H1 (cell line): ENCODE measurements at regions not wholly inside any gene's neighbourhood (a gene's known extent, or its start where the extent isn't known, plus 50 kb on each side); places are given as distances from the start of the nearest gene placed in this dataset.

Experiments
- BACH1 ChIP-seq: IDR thresholded peaks from 2 replicates; pipeline ENCODE4 v1.6.1; 2012; ENCODE audit warnings: low read length, improper control_type of control experiment
- FOSL1 ChIP-seq: IDR thresholded peaks from 2 replicates; pipeline ENCODE4 v1.6.1; 2011; ENCODE audit warnings: mild to moderate bottlenecking, low read depth, low read length, moderate library complexity; ENCODE audit not compliant: insufficient read depth
- RXRA ChIP-seq: IDR thresholded peaks from 2 replicates; pipeline ENCODE4 v1.6.1; 2011; ENCODE audit warnings: low read depth, mild to moderate bottlenecking, low read length, moderate library complexity; ENCODE audit not compliant: insufficient read depth
- TBP ChIP-seq: IDR thresholded peaks from 2 replicates; pipeline ENCODE4 v1.6.1; 2011; ENCODE audit warnings: low read depth, low read length, improper control_type of control experiment

- TF ChIP-seq RXRA (no peak), BACH1 (no peak), FOSL1 (no peak), TBP (no peak)
These were observed 53.5 kb upstream of the WASF3 start (continued) for GRCh38 chr13:26503826-26504594.
